GM21529 (cell line): ENCODE measurements at regions not wholly inside any gene's neighbourhood (a gene's known extent, or its start where the extent isn't known, plus 50 kb on each side); places are given as distances from the start of the nearest gene placed in this dataset.
"Not testable (repeated sequence)": the region's sequence is repeated elsewhere in the genome, so short reads cannot be mapped to it uniquely, and the experiment has no call there.

Experiments used
- ATAC-seq: cut with Tn5 transposase; IDR thresholded peaks from one replicate; pipeline ENCODE4 v1.9.1; 2021; ENCODE audit not compliant: unreplicated experiment

GRCh38 chr15:95168951-95169431 lies 937.6 kb downstream of the MCTP2 start:
- no peak for ATAC-seq

- ATAC-seq: no peak
Observed at GRCh38 chr15:95169541-95170459, 938.4 kb downstream of the MCTP2 start.

GRCh38 chr15:95170561-95171380 lies 939.4 kb downstream of the MCTP2 start:
- ATAC-seq: no peak

- ATAC-seq: no peak
Observed at GRCh38 chr15:95171564-95171963, 940.2 kb downstream of the MCTP2 start.

- ATAC-seq: no peak
Observed at GRCh38 chr15:95174301-95175259, 943.2 kb downstream of the MCTP2 start.

- ATAC-seq: no peak
Observed at GRCh38 chr15:95175914-95176658, 944.7 kb downstream of the MCTP2 start.

- ATAC-seq: no peak
Observed at GRCh38 chr15:95176794-95177577, 945.6 kb downstream of the MCTP2 start.

- ATAC-seq: no peak
Observed at GRCh38 chr15:95180530-95180929, 949.2 kb downstream of the MCTP2 start.

GRCh38 chr15:95182091-95182490 lies 950.7 kb downstream of the MCTP2 start:
- no peak for ATAC-seq

- no peak for ATAC-seq
Observed at GRCh38 chr15:95192923-95193322, 961.6 kb downstream of the MCTP2 start.

GRCh38 chr15:95194746-95195145 lies 963.4 kb downstream of the MCTP2 start:
- ATAC-seq: no peak

- ATAC-seq: no peak
Observed at GRCh38 chr15:95196176-95196915, 965.0 kb downstream of the MCTP2 start.

GRCh38 chr15:95202569-95203349 lies 971.4 kb downstream of the MCTP2 start:
- no peak for ATAC-seq

- ATAC-seq: no peak
Observed at GRCh38 chr15:95205077-95205476, 973.7 kb downstream of the MCTP2 start.

GRCh38 chr15:95205830-95206229 lies 974.5 kb downstream of the MCTP2 start:
- not testable (repeated sequence) for ATAC-seq

GRCh38 chr15:95208071-95208470 lies 976.7 kb downstream of the MCTP2 start:
- no peak for ATAC-seq

GRCh38 chr15:95208988-95209387 lies 977.6 kb downstream of the MCTP2 start:
- no peak for ATAC-seq
